Transverse colon (tissue), 4 donors: ENCODE measurements at regions not wholly inside any gene's neighbourhood (a gene's known extent, or its start where the extent isn't known, plus 50 kb on each side); places are given as distances from the start of the nearest gene placed in this dataset.

Experiments
- CTCF ChIP-seq, 5 experiments: fragments of 200-600 bp in 3 of 5; fragments of 450-650 bp in 2 of 5; sonication (generic) in 3 of 5; IDR thresholded peaks; 1 replicate in 2 of 5; 2 replicates in 3 of 5; pipeline ENCODE4 v1.5.1; 2016 to 2017; ENCODE audit warnings: antibody characterized with exemption in 5 of 5, inconsistent platforms in 3 of 5, mild to moderate bottlenecking in 2 of 5, moderate library complexity in 1 of 5
- POLR2A ChIP-seq: fragments of 450-650 bp; IDR thresholded peaks from one replicate; pipeline ENCODE4 v1.6.1; 2016; ENCODE audit warnings: antibody characterized with exemption, mild to moderate bottlenecking, moderate library complexity
- POLR2AphosphoS5 ChIP-seq, 3 donors: sonication (generic); formaldehyde crosslinking; IDR thresholded peaks; one replicate each; pipeline ENCODE4 v1.6.1; 2016; ENCODE audit warnings: antibody characterized with exemption in 3 of 3

GRCh38 chr11:119513131-119513805 is 90.3 kb upstream of the THY1 start:
- TF ChIP-seq CTCF (IDR thresholded peaks at IDR 0.05) (no peak), POLR2AphosphoS5 (IDR thresholded peaks at IDR 0.05) (no peak), POLR2A (no peak)
